IPS-NIHi7 (cell line): ENCODE measurements at regions not wholly inside any gene's neighbourhood (a gene's known extent, or its start where the extent isn't known, plus 50 kb on each side); places are given as distances from the start of the nearest gene placed in this dataset.
"Not testable (repeated sequence)": the region's sequence is repeated elsewhere in the genome, so short reads cannot be mapped to it uniquely, and the experiment has no call there.

Source experiments
- DNase-seq: peaks from one replicate; pipeline ENCODE4 v3.0.0; 2012; ENCODE audit warnings: mixed read lengths; ENCODE audit errors: extremely low spot score

- DNase-seq: no peak
These were observed 113.7 kb downstream of the WNT7A start for GRCh38 chr3:13766128-13766527.

- DNase-seq: no peak
These were observed 115.7 kb downstream of the WNT7A start for GRCh38 chr3:13764161-13764560.

- no peak for DNase-seq
These were observed 117.0 kb downstream of the WNT7A start for GRCh38 chr3:13762906-13763305.

- no peak for DNase-seq
These were observed 129.1 kb downstream of the WNT7A start for GRCh38 chr3:13750731-13751130.

GRCh38 chr3:13750215-13750614, 129.7 kb downstream of the WNT7A start:
- DNase-seq: no peak

- DNase-seq: no peak
These were observed 130.7 kb downstream of the WNT7A start for GRCh38 chr3:13749063-13749764.

GRCh38 chr3:13748276-13748879, 131.5 kb downstream of the WNT7A start:
- DNase-seq: no peak

GRCh38 chr3:13747627-13748026, 132.2 kb downstream of the WNT7A start:
- no peak for DNase-seq

- no peak for DNase-seq
These were observed 133.5 kb downstream of the WNT7A start for GRCh38 chr3:13746385-13746784.

GRCh38 chr3:13745636-13746035, 134.2 kb downstream of the WNT7A start:
- DNase-seq: no peak

GRCh38 chr3:13740795-13741194, 139.1 kb downstream of the WNT7A start:
- no peak for DNase-seq

- not testable (repeated sequence) for DNase-seq
These were observed 146.1 kb downstream of the WNT7A start for GRCh38 chr3:13733726-13734125.

- DNase-seq: peak; percentile 30
These were observed 151.4 kb downstream of the WNT7A start for GRCh38 chr3:13728487-13728886.

GRCh38 chr3:13727890-13728289, 152.0 kb downstream of the WNT7A start:
- DNase-seq: peak; percentile 9

GRCh38 chr3:13723676-13724207, 156.1 kb downstream of the WNT7A start:
- DNase-seq: no peak

- DNase-seq: no peak
These were observed 157.7 kb downstream of the WNT7A start for GRCh38 chr3:13722178-13722577.

- peak; percentile 19 for DNase-seq
These were observed 161.4 kb downstream of the WNT7A start for GRCh38 chr3:13718436-13718835.

GRCh38 chr3:13718000-13718399, 161.9 kb downstream of the WNT7A start:
- DNase-seq: peak; percentile 7

GRCh38 chr3:13717222-13717895, 162.5 kb downstream of the WNT7A start:
- peak; percentile 11 for DNase-seq

- no peak for DNase-seq
These were observed 163.2 kb downstream of the WNT7A start for GRCh38 chr3:13716540-13717221.

- no peak for DNase-seq
These were observed 163.9 kb downstream of the WNT7A start for GRCh38 chr3:13715961-13716360.
